A549 (cell line): ENCODE measurements at regions not wholly inside any gene's neighbourhood (a gene's known extent, or its start where the extent isn't known, plus 50 kb on each side); places are given as distances from the start of the nearest gene placed in this dataset.

ENCODE experiments used
- CTCF ChIP-seq: fragments of >200 bp; sonication (Bioruptor Twin); formaldehyde crosslinking; IDR thresholded peaks from 3 replicates; pipeline ENCODE4 v1.5.1; 2016
- FOSB ChIP-seq: fragments of 250-450 bp; sonication (Bioruptor Pico); IDR thresholded peaks from 2 replicates; pipeline ENCODE4 v1.5.0; 2020; ENCODE audit warnings: mild to moderate bottlenecking, moderate library complexity
- MAZ ChIP-seq: fragments of 150-350 bp; IDR thresholded peaks from 2 replicates; pipeline ENCODE4 v1.6.1; 2014; ENCODE audit warnings: antibody characterized with exemption, low read depth, low read length, borderline replicate concordance
- POLR2A ChIP-seq: IDR thresholded peaks from 2 replicates; pipeline ENCODE4 v1.6.1; 2012; ENCODE audit warnings: mild to moderate bottlenecking, low read length
- POLR2AphosphoS2 ChIP-seq: conservative IDR thresholded peaks from 2 replicates; pipeline ENCODE4 v1.6.1; 2012; ENCODE audit warnings: low read length, improper control_type of control experiment, inconsistent platforms
- RCOR1 ChIP-seq: fragments of 150-350 bp; IDR thresholded peaks from 2 replicates; pipeline ENCODE4 v1.6.1; 2014; ENCODE audit warnings: antibody characterized with exemption, low read length, low read depth
- TF ChIP-seq, protein P1 (sequence below): IDR thresholded peaks from 2 replicates; pipeline ENCODE4 v1.6.1; 2012

DNA sequence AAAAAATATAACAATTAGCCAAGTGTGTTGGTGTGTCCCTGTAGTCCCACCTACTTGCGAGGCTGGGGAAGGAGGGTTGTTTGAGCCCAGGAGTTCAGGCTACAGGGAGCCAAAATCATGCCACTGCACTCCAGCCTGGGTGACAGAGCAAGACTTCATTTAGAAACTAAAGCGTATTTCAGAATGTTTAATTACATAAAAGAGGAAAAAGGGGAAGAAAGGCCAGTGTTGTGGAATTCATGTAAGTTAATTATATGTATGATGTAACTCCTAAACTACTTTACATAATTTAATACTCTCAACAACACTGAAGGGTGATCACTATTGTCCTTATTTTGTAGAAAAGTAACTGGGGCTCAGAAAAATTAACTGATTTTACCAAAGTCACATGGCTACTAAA is 67.2 kb upstream of the HOPX start:
- TF ChIP-seq POLR2A, result no peak
- TF ChIP-seq POLR2AphosphoS2, result no peak
- TF ChIP-seq, protein P1, sequence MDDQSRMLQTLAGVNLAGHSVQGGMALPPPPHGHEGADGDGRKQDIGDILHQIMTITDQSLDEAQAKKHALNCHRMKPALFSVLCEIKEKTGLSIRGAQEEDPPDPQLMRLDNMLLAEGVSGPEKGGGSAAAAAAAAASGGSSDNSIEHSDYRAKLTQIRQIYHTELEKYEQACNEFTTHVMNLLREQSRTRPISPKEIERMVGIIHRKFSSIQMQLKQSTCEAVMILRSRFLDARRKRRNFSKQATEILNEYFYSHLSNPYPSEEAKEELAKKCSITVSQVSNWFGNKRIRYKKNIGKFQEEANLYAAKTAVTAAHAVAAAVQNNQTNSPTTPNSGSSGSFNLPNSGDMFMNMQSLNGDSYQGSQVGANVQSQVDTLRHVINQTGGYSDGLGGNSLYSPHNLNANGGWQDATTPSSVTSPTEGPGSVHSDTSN, result no peak
- TF ChIP-seq CTCF, result no peak
- TF ChIP-seq RCOR1, result no peak
- TF ChIP-seq MAZ, result no peak
- TF ChIP-seq FOSB (CRISPR knock-in tag), result no peak
